GM13977 (cell line): ENCODE measurements at regions not wholly inside any gene's neighbourhood (a gene's known extent, or its start where the extent isn't known, plus 50 kb on each side); places are given as distances from the start of the nearest gene placed in this dataset.
"Not testable (repeated sequence)": the region's sequence is repeated elsewhere in the genome, so short reads cannot be mapped to it uniquely, and the experiment has no call there.

Source experiments
- DNase-seq: peaks from one replicate; pipeline ENCODE4 v3.0.0; 2012; ENCODE audit warnings: low spot score
- in situ Hi-C: fragments of 300-500 bp; cut with MboI; formaldehyde crosslinking; loops from one replicate; pipeline ENCODE4 v1.12.0; 2022; ENCODE audit warnings: low sequenced_read_pairs, low pct_unique_long_range_greater_than_20kb, mixed read lengths, inconsistent platforms; ENCODE audit not compliant: unreplicated experiment
- TF ChIP-seq, protein P1 (sequence below): IDR thresholded peaks from 2 replicates; pipeline ENCODE4 v1.5.1; 2012; ENCODE audit warnings: mild to moderate bottlenecking, control low read depth; ENCODE audit not compliant: insufficient read depth; ENCODE audit errors: extremely low read depth, missing control alignments

DNA sequence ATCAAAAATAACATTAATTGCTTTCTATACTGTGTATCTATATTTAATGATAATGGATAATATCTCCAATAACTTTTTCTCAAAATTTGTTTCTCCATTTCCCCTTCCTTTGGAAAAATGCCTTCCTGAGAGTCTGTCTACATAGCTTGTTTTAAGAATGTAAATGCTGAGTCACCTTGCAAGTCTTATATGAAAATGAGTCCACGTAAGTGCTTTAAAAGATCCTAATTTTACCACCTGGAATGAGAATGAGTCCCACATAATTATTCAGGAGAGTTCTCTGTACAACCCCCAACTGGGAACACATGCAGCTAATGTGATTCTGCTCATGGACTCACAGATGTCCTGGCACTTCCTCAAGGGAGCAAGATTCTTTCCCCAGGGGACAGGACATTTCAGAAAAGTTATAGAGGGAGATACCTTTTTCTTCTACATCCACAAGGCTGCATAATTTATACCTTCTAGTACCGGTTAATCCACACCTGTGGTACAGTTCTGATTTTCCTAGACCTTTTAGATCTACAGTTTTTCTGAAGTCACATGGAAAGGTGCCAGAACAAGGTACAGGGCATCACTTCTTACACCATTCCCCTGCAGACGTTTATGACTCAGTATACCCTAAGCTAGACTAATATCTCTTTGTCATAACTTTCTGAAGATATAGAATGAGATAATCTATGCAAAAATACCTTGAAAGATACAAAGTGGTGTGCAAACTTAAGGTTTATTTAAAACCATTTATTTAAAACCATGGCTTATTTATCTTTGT lies 314.1 kb downstream of the CETN3 start:
- TF ChIP-seq, protein P1, sequence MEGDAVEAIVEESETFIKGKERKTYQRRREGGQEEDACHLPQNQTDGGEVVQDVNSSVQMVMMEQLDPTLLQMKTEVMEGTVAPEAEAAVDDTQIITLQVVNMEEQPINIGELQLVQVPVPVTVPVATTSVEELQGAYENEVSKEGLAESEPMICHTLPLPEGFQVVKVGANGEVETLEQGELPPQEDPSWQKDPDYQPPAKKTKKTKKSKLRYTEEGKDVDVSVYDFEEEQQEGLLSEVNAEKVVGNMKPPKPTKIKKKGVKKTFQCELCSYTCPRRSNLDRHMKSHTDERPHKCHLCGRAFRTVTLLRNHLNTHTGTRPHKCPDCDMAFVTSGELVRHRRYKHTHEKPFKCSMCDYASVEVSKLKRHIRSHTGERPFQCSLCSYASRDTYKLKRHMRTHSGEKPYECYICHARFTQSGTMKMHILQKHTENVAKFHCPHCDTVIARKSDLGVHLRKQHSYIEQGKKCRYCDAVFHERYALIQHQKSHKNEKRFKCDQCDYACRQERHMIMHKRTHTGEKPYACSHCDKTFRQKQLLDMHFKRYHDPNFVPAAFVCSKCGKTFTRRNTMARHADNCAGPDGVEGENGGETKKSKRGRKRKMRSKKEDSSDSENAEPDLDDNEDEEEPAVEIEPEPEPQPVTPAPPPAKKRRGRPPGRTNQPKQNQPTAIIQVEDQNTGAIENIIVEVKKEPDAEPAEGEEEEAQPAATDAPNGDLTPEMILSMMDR: no peak
- in situ Hi-C loops: no loop called here
- DNase-seq: no peak

GRCh38 chr5:90093751-90094485 lies 315.6 kb downstream of the CETN3 start:
- TF ChIP-seq, protein P1: no peak
- in situ Hi-C loops: no loop called here
- no peak for DNase-seq

DNA sequence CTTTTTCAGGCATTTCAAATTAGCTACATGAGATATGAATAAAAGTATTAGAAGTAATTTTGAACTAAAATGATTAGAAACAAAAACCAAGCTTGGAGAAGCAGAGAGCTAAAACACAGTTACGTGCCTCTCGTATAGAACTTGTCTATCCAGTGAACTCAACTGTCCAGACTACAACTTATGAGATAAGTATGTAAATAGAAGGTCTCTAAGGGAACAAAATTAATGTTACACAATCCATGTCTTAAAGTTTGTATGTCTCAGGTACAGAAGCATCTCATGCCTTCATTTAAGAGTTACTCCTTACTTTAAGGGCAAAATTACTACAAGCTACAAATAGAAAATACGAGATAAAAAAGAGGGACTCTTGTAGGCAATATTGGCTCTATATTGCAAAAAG lies 316.8 kb downstream of the CETN3 start:
- no peak for DNase-seq
- in situ Hi-C loops: no loop called here
- TF ChIP-seq, protein P1: no peak

DNA sequence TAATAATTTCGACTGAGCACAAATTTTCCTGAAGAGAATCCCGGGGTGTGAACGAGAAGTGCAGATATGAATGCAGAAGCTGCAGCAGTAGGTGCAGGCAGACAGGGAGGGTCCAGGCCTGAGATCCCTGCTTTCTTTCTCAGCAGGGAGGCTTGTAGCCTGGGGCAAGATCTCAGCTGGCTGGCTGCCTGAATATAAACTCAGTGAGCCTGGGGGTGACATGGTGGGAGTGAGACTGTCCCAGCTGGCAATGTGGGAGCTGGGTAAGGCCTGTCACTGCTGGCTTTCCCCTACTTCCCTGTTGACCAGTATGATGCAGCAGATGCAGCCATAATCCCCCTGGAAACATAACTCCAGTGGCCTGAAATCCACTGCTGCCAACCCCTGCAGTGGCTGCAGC lies 325.2 kb downstream of the CETN3 start:
- in situ Hi-C loops: no loop called here
- TF ChIP-seq, protein P1: no peak
- DNase-seq: no peak

DNA sequence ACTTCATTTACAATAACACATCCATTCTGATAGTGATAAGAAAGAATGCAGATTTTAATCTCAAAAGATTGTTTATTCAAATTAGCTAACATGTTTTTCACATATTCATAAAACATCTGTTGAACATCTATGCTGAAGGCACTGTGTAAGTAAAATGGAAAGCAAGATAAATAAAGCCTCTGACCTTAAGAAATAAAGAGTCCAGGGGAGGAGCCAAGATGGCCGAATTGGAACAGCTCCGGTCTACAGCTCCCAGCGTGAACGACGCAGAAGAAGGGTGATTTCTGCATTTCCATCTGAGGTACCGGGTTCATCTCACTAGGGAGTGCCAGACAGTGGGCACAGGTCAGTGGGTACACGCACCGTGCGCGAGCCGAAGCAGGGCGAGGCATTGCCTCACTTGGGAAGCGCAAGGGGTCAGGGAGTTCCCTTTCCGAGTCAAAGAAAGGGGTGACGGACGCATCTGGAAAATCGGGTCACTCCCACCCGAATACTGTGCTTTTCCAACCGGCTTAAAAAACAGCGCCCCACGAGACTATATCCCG lies 336.5 kb downstream of the CETN3 start:
- DNase-seq, in situ Hi-C loops: not testable (repeated sequence)

GRCh38 chr5:90071656-90072055 lies 337.9 kb downstream of the CETN3 start:
- in situ Hi-C loops: no loop called here
- no peak for DNase-seq

More at GRCh38 chr5:90071656-90072055, 337.9 kb downstream of the CETN3 start:
- TF ChIP-seq, protein P1: no peak
